Neural crest cell (in vitro differentiated cells): ENCODE measurements at regions not wholly inside any gene's neighbourhood (a gene's known extent, or its start where the extent isn't known, plus 50 kb on each side); places are given as distances from the start of the nearest gene placed in this dataset.

Source experiments
- DNase-seq: peaks from one replicate; pipeline ENCODE4 v3.0.0; 2021; ENCODE audit warnings: low read depth, mixed read lengths, low spot score
- H3K27ac Mint-ChIP-seq: one replicate; pipeline ENCODE4 v1.8.0; 2021; ENCODE audit warnings: mild to moderate bottlenecking, mixed read lengths; ENCODE audit not compliant: unreplicated experiment
- H3K27me3 Mint-ChIP-seq: 2 replicates; pipeline ENCODE4 v1.8.0; 2021; ENCODE audit warnings: low read depth, mild to moderate bottlenecking, mixed read lengths
- H3K36me3 Mint-ChIP-seq: 2 replicates; pipeline ENCODE4 v1.8.0; 2021; ENCODE audit warnings: low read depth, mild to moderate bottlenecking, mixed read lengths
- H3K4me1 Mint-ChIP-seq: 2 replicates; pipeline ENCODE4 v1.8.0; 2021; ENCODE audit warnings: mixed read lengths
- H3K4me3 Mint-ChIP-seq: one replicate; pipeline ENCODE4 v1.8.0; 2021; ENCODE audit warnings: mild to moderate bottlenecking, mixed read lengths
- H3K9me3 Mint-ChIP-seq: 2 replicates; pipeline ENCODE4 v1.8.0; 2021; ENCODE audit warnings: mixed read lengths
- TF ChIP-seq, protein P1 (sequence below): fragments of 200-600 bp; sonication (generic); conservative IDR thresholded peaks from 2 replicates; pipeline ENCODE4 v1.5.0; 2021; ENCODE audit warnings: antibody characterized with exemption, mild to moderate bottlenecking

DNA sequence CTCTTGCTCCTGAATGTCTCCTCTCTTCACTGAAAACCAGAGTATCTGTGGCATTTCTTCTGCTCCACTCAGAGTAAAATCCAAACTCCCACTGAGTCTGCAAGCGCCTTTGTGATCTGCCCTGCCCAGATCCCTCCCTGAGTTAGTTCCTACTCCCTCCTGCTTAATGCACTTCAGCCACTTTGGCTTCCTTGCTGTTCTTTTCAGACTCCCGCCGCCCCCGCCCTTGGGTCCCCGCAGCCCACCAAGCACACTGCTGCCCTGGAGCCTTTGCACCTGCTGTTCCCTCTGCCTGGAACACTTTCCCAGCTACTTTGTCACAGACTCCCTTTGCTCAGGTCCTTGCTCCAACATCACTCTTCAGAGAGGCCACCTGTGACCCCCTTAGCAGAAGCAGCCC lies 127.2 kb upstream of the SLC25A48 start:
- H3K27ac Mint-ChIP-seq: no peak overlapping the region
- peaks cover 12% of the 10 kb centered on the region for H3K27me3 Mint-ChIP-seq
- peaks cover 5% of the 10 kb centered on the region for H3K4me1 Mint-ChIP-seq
- no peak for DNase-seq
- no peaks in the 10 kb centered on the region for H3K36me3 Mint-ChIP-seq
- H3K4me3 Mint-ChIP-seq: no peak overlapping the region
- TF ChIP-seq, protein P1, sequence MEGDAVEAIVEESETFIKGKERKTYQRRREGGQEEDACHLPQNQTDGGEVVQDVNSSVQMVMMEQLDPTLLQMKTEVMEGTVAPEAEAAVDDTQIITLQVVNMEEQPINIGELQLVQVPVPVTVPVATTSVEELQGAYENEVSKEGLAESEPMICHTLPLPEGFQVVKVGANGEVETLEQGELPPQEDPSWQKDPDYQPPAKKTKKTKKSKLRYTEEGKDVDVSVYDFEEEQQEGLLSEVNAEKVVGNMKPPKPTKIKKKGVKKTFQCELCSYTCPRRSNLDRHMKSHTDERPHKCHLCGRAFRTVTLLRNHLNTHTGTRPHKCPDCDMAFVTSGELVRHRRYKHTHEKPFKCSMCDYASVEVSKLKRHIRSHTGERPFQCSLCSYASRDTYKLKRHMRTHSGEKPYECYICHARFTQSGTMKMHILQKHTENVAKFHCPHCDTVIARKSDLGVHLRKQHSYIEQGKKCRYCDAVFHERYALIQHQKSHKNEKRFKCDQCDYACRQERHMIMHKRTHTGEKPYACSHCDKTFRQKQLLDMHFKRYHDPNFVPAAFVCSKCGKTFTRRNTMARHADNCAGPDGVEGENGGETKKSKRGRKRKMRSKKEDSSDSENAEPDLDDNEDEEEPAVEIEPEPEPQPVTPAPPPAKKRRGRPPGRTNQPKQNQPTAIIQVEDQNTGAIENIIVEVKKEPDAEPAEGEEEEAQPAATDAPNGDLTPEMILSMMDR: no peak
- no peaks in the 10 kb centered on the region for H3K9me3 Mint-ChIP-seq

DNA sequence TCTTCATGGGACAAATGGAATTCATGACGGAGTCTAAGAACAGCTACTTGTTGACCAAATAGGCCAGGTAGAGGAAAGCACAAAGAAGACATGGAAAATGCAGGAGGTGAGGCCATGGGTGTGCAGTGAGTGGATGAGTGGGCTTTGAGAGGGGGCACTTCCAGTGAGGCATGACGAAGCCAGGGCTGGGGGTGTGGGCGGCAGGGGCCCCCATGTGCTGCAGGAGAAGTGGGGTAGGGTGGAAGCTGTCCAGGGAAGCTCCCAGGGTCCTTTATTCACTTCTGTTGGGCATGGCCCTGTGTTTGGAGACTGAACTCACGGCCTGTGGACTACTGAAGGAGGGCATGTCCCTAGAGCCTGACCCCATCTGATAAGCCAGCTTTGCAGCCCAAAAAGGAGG lies 127.6 kb upstream of the SLC25A48 start:
- H3K36me3 Mint-ChIP-seq: no peaks in the 10 kb centered on the region
- no peak overlapping the region for H3K27ac Mint-ChIP-seq

DNA sequence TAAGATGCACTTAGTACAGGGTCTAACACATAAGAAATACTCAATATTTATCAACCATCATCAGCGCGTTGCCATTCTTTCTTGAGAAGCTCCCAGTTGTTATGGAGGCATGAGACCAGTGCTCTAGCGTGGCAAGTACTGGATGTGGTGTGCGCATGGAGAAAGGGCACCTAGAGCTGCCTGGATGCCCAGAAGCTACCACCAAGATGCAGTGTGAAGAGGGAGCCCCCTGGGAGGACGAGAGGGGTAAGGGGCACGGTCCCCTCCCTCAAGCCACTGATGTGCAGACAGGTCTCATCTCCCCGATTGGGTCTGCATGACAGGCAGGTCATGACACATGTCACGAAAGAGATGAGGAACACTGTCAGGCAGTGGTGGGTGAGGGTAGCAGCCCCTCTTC lies 127.7 kb upstream of the CXCL14 start:
- H3K4me3 Mint-ChIP-seq: no peak overlapping the region
- H3K27ac Mint-ChIP-seq: no peak overlapping the region
- TF ChIP-seq, protein P1: no peak
- peaks cover 5% of the 10 kb centered on the region for H3K4me1 Mint-ChIP-seq
- no peaks in the 10 kb centered on the region for H3K36me3 Mint-ChIP-seq
- no peaks in the 10 kb centered on the region for H3K9me3 Mint-ChIP-seq
- H3K27me3 Mint-ChIP-seq: peaks cover 7% of the 10 kb centered on the region
- no peak for DNase-seq

More for the DNA sequence above, 127.6 kb upstream of the SLC25A48 start:
- no peak overlapping the region for H3K4me3 Mint-ChIP-seq
- TF ChIP-seq, protein P1: no peak
- peaks cover 5% of the 10 kb centered on the region for H3K4me1 Mint-ChIP-seq
- H3K27me3 Mint-ChIP-seq: peaks cover 11% of the 10 kb centered on the region
- no peak for DNase-seq
- no peaks in the 10 kb centered on the region for H3K9me3 Mint-ChIP-seq

DNA sequence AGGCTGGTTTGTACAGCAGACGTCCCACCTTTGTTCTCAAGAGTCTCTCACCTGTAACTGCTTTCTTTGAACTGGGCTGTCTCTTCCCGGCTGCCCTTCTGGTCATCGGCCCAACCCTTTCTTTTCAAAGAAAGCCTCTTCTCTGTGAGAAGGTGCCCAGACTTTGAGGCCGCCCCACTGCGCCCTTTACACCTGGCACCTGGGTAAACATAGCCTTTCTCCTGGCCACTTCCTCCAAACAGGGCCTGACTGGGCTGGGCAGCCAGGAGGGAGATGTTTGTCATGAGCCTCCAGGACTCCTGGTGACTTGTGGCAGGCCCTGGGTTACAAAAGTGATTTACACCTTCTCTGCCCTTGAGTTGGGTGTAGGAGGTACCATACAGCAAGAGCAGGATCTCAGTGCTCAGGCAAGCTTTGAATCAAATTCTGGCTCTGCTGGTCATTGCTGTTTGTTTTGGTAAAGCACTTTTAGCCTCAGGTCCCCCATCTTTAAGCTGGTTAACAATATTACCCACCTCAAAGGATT lies 127.2 kb upstream of the CXCL14 start:
- Mint-ChIP-seq H3K27ac (no peak overlapping the region), H3K4me3 (no peak overlapping the region), H3K9me3 (no peaks in the 10 kb centered on the region), H3K27me3 (peaks cover 6% of the 10 kb centered on the region), H3K4me1 (peaks cover 5% of the 10 kb centered on the region), H3K36me3 (no peaks in the 10 kb centered on the region)
- TF ChIP-seq, protein P1: no peak
- DNase-seq: no peak

DNA sequence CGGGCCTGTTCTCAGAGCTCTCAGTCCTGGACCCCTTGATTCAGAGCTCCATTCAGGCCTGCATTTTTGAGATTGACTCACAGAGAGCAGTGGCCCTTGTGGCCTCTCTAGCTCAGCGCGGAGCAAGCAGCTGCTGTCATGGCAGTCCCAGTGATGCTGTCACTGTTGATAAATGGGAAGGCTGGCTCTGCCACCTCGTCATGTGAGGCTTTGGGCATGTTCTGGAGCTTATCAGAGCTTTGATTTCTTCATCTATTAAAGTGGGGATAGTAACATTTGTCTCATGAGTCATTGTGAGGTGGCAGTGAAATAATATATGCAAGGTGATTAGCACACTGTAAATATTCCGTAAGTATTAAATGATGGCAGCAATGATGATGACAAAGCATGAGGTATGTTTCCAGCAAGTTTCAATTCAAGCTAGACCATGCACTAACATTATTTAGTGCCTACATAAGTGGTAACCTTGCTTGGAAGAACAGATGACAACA lies 126.4 kb upstream of the CXCL14 start:
- H3K27me3 Mint-ChIP-seq: peaks cover 3% of the 10 kb centered on the region
- no peaks in the 10 kb centered on the region for H3K9me3 Mint-ChIP-seq
- no peak overlapping the region for H3K4me3 Mint-ChIP-seq
- no peak for DNase-seq
- no peak overlapping the region for H3K27ac Mint-ChIP-seq
- H3K36me3 Mint-ChIP-seq: no peaks in the 10 kb centered on the region
- TF ChIP-seq, protein P1: no peak
- peaks cover 5% of the 10 kb centered on the region for H3K4me1 Mint-ChIP-seq

DNA sequence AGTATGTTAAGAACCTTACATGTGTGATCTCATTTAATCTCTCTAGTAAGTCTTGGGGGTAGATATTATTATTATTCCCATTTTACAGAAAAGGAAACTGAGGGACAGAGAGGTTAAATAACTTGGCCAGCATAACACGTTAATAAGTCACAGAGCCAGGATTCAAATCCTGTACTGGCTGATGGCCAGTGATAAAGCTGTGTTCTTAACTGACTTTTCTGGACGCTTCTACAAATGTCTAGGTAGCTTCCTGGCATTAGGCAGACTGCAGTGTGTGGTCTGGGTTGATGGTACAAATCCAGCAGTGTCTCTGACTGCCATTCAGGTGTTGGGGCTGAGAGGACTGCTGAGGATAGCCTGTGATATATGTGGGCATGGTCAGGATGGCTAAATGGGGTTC lies 125.8 kb upstream of the CXCL14 start:
- Mint-ChIP-seq H3K4me3 (no peak overlapping the region), H3K27ac (no peak overlapping the region), H3K9me3 (no peaks in the 10 kb centered on the region), H3K36me3 (no peaks in the 10 kb centered on the region), H3K4me1 (peaks cover 5% of the 10 kb centered on the region), H3K27me3 (peaks cover 3% of the 10 kb centered on the region)
- TF ChIP-seq, protein P1: no peak
- no peak for DNase-seq
